Chondrocyte (in vitro differentiated cells): ENCODE measurements at regions not wholly inside any gene's neighbourhood (a gene's known extent, or its start where the extent isn't known, plus 50 kb on each side); places are given as distances from the start of the nearest gene placed in this dataset.
"Not testable (repeated sequence)": the region's sequence is repeated elsewhere in the genome, so short reads cannot be mapped to it uniquely, and the experiment has no call there.

Experiments
- DNase-seq: peaks from one replicate; pipeline ENCODE4 v3.0.0; 2021; ENCODE audit warnings: mixed read lengths, low spot score
- H3K27ac Mint-ChIP-seq: one replicate; pipeline ENCODE4 v1.8.0; 2021; ENCODE audit warnings: mild to moderate bottlenecking, moderate library complexity, mixed read lengths; ENCODE audit not compliant: unreplicated experiment
- H3K27me3 Mint-ChIP-seq: 2 replicates; pipeline ENCODE4 v1.8.0; 2021; ENCODE audit warnings: low read depth, mixed read lengths
- H3K36me3 Mint-ChIP-seq: 2 replicates; pipeline ENCODE4 v1.8.0; 2021; ENCODE audit warnings: low read depth, mixed read lengths
- H3K4me1 Mint-ChIP-seq: 2 replicates; pipeline ENCODE4 v1.8.0; 2021; ENCODE audit warnings: low read depth, mild to moderate bottlenecking, mixed read lengths
- H3K4me3 Mint-ChIP-seq: one replicate; pipeline ENCODE4 v1.8.0; 2021; ENCODE audit warnings: mild to moderate bottlenecking, moderate library complexity, mixed read lengths; ENCODE audit not compliant: unreplicated experiment
- H3K9me3 Mint-ChIP-seq: 2 replicates; pipeline ENCODE4 v1.8.0; 2021; ENCODE audit warnings: low read depth, mixed read lengths
- CTCF ChIP-seq: fragments of 200-600 bp; sonication (generic); IDR thresholded peaks from 2 replicates; pipeline ENCODE4 v1.5.0; 2021; ENCODE audit warnings: antibody characterized with exemption, mild to moderate bottlenecking, moderate library complexity

- H3K4me3 Mint-ChIP-seq, result no peak overlapping the region
- no peaks in the 10 kb centered on the region for H3K9me3 Mint-ChIP-seq
- H3K4me1 Mint-ChIP-seq, result no peaks in the 10 kb centered on the region
- TF ChIP-seq CTCF, result no peak
- no peak overlapping the region for H3K27ac Mint-ChIP-seq
- DNase-seq, result no peak
- no peaks in the 10 kb centered on the region for H3K36me3 Mint-ChIP-seq
- peaks cover 11% of the 10 kb centered on the region for H3K27me3 Mint-ChIP-seq
Measured at GRCh38 chr2:16201848-16202247, 261.5 kb downstream of the MYCN start.

GRCh38 chr2:16200554-16201193 is 260.3 kb downstream of the MYCN start:
- Mint-ChIP-seq H3K4me1 (no peaks in the 10 kb centered on the region), H3K4me3 (no peak overlapping the region), H3K9me3 (no peaks in the 10 kb centered on the region), H3K27ac (no peak overlapping the region), H3K36me3 (no peaks in the 10 kb centered on the region), H3K27me3 (peaks cover 7% of the 10 kb centered on the region)
- TF ChIP-seq CTCF, result no peak
- no peak for DNase-seq

- Mint-ChIP-seq H3K36me3 (no peaks in the 10 kb centered on the region), H3K27ac (no peak overlapping the region), H3K27me3 (peaks cover 6% of the 10 kb centered on the region), H3K4me1 (no peaks in the 10 kb centered on the region), H3K4me3 (no peak overlapping the region), H3K9me3 (no peaks in the 10 kb centered on the region)
- no peak for TF ChIP-seq CTCF
- no peak for DNase-seq
Measured at GRCh38 chr2:16199882-16200553, 259.7 kb downstream of the MYCN start.

GRCh38 chr2:16199241-16199640 is 258.9 kb downstream of the MYCN start:
- not testable (repeated sequence) for H3K9me3 Mint-ChIP-seq, H3K36me3 Mint-ChIP-seq, H3K4me1 Mint-ChIP-seq, H3K4me3 Mint-ChIP-seq, DNase-seq, H3K27ac Mint-ChIP-seq, H3K27me3 Mint-ChIP-seq

- Mint-ChIP-seq H3K9me3 (no peaks in the 10 kb centered on the region), H3K27me3 (peaks cover 2% of the 10 kb centered on the region), H3K4me3 (no peak overlapping the region), H3K36me3 (no peaks in the 10 kb centered on the region), H3K4me1 (no peaks in the 10 kb centered on the region), H3K27ac (no peak overlapping the region)
- DNase-seq, result no peak
- TF ChIP-seq CTCF, result no peak
Measured at GRCh38 chr2:16198166-16198912, 258.0 kb downstream of the MYCN start.
